Transverse colon (tissue), 4 donors: ENCODE measurements at regions not wholly inside any gene's neighbourhood (a gene's known extent, or its start where the extent isn't known, plus 50 kb on each side); places are given as distances from the start of the nearest gene placed in this dataset.

Experiments
- EP300 ChIP-seq: sonication (generic); formaldehyde crosslinking; IDR thresholded peaks from one replicate; pipeline ENCODE4 v1.6.1; 2017; ENCODE audit warnings: antibody characterized with exemption, low read depth
- POLR2A ChIP-seq: fragments of 450-650 bp; IDR thresholded peaks from one replicate; pipeline ENCODE4 v1.6.1; 2016; ENCODE audit warnings: antibody characterized with exemption, mild to moderate bottlenecking, moderate library complexity
- POLR2AphosphoS5 ChIP-seq, 3 donors: sonication (generic); formaldehyde crosslinking; IDR thresholded peaks; one replicate each; pipeline ENCODE4 v1.6.1; 2016; ENCODE audit warnings: antibody characterized with exemption in 3 of 3
- TF ChIP-seq, protein P1 (sequence below), 5 experiments: fragments of 200-600 bp in 3 of 5; fragments of 450-650 bp in 2 of 5; sonication (generic) in 3 of 5; IDR thresholded peaks; 1 replicate in 2 of 5; 2 replicates in 3 of 5; pipeline ENCODE4 v1.5.1; 2016 to 2017; ENCODE audit warnings: antibody characterized with exemption in 5 of 5, inconsistent platforms in 3 of 5, mild to moderate bottlenecking in 2 of 5, moderate library complexity in 1 of 5

DNA sequence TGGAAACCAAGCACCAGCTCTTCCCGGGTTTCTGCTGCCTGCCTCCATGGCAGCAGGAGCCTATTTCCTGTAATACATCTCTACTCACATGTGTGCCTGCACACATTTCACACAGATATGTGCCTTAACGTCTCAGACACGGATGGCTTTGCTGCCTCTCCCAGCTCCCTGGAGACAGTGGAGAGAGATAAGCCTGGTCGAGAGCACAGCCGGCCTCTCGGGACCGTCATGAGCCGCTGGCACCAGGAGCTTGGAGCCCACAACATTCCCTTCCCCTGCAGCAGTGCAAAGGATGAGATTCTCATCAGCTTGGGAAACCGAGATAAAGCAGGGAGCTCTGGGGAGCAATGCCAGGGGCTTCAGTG, 587.7 kb downstream of the BRD1 start:
- TF ChIP-seq POLR2AphosphoS5 (IDR thresholded peaks at IDR 0.05) (no peak), POLR2A (no peak), EP300 (no peak)
- TF ChIP-seq, protein P1, sequence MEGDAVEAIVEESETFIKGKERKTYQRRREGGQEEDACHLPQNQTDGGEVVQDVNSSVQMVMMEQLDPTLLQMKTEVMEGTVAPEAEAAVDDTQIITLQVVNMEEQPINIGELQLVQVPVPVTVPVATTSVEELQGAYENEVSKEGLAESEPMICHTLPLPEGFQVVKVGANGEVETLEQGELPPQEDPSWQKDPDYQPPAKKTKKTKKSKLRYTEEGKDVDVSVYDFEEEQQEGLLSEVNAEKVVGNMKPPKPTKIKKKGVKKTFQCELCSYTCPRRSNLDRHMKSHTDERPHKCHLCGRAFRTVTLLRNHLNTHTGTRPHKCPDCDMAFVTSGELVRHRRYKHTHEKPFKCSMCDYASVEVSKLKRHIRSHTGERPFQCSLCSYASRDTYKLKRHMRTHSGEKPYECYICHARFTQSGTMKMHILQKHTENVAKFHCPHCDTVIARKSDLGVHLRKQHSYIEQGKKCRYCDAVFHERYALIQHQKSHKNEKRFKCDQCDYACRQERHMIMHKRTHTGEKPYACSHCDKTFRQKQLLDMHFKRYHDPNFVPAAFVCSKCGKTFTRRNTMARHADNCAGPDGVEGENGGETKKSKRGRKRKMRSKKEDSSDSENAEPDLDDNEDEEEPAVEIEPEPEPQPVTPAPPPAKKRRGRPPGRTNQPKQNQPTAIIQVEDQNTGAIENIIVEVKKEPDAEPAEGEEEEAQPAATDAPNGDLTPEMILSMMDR (IDR thresholded peaks at IDR 0.05) = no peak
